ENCODE measurements at regions not wholly inside any gene's neighbourhood (a gene's known extent, or its start where the extent isn't known, plus 50 kb on each side); places are given as distances from the start of the nearest gene placed in this dataset.

DNA sequence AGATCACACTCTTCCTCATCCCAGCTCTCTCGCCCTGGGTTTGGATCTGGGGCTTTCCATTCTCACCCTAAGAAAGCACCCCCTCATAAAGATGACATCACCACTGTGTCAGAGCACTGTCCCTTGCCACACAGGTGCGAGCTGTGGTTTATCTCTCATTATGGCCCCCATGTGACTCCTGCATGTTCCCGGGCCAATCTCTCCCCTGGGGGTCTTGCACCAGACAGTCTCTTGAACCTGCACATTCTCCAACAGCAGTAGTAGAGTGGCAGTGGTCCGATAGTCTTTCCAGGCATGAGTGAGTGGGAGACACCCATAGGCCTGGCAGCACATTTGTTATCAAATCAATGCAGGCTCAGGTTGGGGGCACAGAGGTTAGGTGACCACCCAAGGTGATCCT, 130.5 kb downstream of the HRH4 start:
- no peak for DNase-seq (ENCODE audit: low spot score)
- TF ChIP-seq, protein P1, sequence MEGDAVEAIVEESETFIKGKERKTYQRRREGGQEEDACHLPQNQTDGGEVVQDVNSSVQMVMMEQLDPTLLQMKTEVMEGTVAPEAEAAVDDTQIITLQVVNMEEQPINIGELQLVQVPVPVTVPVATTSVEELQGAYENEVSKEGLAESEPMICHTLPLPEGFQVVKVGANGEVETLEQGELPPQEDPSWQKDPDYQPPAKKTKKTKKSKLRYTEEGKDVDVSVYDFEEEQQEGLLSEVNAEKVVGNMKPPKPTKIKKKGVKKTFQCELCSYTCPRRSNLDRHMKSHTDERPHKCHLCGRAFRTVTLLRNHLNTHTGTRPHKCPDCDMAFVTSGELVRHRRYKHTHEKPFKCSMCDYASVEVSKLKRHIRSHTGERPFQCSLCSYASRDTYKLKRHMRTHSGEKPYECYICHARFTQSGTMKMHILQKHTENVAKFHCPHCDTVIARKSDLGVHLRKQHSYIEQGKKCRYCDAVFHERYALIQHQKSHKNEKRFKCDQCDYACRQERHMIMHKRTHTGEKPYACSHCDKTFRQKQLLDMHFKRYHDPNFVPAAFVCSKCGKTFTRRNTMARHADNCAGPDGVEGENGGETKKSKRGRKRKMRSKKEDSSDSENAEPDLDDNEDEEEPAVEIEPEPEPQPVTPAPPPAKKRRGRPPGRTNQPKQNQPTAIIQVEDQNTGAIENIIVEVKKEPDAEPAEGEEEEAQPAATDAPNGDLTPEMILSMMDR (IDR thresholded peaks at IDR 0.05; ENCODE audit: borderline replicate concordance, control extremely low read depth, extremely low read depth, insufficient read depth, missing control alignments) = no peak
- in situ Hi-C loops (cut with MboI; ENCODE audit: low sequenced_read_pairs, unreplicated experiment) = no loop called here

DNA sequence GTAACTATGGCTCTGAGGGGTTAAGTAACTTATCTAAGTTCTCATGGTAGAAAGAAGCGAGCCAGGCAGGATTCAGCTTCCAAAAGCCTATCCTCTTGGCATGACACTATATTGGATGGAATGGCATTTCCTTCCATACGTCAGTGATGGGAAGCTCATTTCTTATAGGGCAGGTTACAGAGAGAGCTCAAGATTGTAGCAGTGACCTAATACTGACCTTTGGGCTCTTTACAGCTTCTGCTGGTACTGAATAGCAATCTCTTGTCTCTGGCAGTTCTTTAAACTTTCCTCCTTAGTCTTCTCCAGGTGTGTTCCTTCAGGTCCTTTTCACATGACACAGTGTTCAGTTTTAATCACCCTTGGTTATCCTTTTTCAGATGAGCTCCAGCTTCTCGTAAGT, 133.0 kb downstream of the HRH4 start:
- TF ChIP-seq, protein P1 (IDR thresholded peaks at IDR 0.05; ENCODE audit: borderline replicate concordance, control extremely low read depth, extremely low read depth, insufficient read depth, missing control alignments) = no peak
- DNase-seq (ENCODE audit: low spot score) = no peak
- in situ Hi-C loops (cut with MboI; ENCODE audit: low sequenced_read_pairs, unreplicated experiment) = no loop called here

DNA sequence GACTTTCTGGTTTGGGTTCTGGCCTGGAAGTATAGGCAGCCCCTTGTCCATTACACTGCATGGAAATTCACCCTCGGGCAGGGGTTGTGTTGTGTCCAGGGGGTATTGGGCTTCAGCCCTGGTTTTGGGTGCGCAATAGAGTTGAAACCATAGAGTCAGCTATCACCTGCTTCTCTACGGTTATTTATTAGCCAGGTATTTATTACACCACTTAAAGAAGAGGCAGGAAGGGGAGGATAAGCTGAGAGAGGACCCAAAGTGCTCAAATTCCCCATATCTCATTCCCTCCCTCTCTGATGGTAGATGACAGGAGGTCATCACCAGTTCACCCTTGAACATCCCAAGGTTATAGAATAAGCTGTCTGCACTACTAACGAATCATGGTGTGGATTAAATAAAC, 133.4 kb downstream of the HRH4 start:
- no peak for DNase-seq (ENCODE audit: low spot score)
- in situ Hi-C loops (cut with MboI; ENCODE audit: low sequenced_read_pairs, unreplicated experiment) = no loop called here
- TF ChIP-seq, protein P1 (IDR thresholded peaks at IDR 0.05; ENCODE audit: borderline replicate concordance, control extremely low read depth, extremely low read depth, insufficient read depth, missing control alignments) = no peak

DNA sequence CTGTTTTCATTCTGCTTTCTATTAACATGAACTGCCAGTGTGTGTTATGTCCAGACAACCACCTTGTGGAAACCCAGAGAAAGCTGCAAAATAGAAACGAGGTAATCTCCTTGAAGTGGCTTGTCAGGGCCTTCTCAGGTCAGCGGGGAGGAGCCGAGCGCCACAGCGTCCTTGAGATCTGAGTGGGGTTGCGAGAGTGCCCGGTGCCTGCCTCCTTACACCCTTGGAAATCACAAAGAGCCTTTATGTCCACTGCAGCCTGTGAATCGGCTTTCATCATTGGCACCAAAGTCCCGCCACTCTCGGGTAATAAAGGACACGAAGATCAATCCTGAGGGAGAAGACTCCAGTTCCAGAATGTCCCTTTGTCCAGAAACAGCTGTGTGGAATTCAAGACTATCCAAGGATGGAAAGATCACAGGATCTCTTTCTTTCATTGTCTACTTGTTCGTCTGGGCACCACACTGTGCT, 135.2 kb downstream of the HRH4 start:
- TF ChIP-seq, protein P1 (IDR thresholded peaks at IDR 0.05; ENCODE audit: borderline replicate concordance, control extremely low read depth, extremely low read depth, insufficient read depth, missing control alignments) = no peak
- in situ Hi-C loops (cut with MboI; ENCODE audit: low sequenced_read_pairs, unreplicated experiment) = no loop called here

DNA sequence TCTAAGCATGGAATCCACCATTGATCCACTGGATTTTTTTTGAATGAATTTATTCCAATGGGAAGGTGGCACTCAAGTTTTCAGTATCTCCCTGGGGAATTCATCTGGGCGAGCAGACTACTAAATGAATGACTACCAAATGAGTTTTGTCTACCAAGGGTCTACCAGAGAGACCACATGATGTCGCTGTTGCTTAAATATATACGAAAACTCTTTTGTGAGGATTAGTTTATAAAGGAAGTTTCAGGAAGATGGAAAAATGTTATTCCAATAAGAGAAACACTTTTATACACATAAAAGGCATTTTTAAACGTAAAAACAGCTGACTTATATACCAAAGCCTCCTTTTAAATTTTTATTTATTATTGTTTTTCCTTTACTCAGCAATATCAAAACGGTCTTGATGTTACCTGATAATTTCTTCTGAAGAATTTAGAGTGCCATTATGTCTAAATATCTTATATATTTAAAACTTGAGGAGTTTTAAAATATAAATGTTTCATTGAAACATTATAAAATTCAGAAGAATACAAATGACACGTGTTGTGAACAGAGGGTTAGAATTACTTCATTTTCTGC, 139.7 kb downstream of the HRH4 start:
- TF ChIP-seq, protein P1 (IDR thresholded peaks at IDR 0.05; ENCODE audit: borderline replicate concordance, control extremely low read depth, extremely low read depth, insufficient read depth, missing control alignments) = no peak
- peak; percentile 34 for DNase-seq (ENCODE audit: low spot score)
- in situ Hi-C loops (cut with MboI; ENCODE audit: low sequenced_read_pairs, unreplicated experiment) = no loop called here

More for the DNA sequence above, 135.2 kb downstream of the HRH4 start:
- no peak for DNase-seq (ENCODE audit: low spot score)

DNA sequence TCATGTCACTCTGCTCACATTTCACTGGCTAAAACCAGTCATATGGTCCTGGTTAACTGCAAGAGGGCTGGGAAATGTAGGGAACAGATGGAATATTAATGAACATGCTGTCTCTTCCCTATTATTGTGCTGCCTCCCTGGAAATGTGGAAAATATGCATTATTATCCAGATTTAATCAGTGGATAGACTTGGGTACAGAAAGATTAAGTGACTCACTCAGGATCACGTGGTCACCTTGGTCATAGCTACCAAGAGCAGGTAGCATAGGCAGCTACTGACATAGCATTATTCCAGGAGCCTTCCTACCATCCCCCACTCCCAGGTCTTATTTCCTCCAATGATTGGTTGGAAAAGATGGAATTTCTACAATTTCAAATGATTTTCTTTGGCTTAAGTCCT, 141.1 kb downstream of the HRH4 start:
- in situ Hi-C loops (cut with MboI; ENCODE audit: low sequenced_read_pairs, unreplicated experiment) = no loop called here
- no peak for DNase-seq (ENCODE audit: low spot score)
- TF ChIP-seq, protein P1 (IDR thresholded peaks at IDR 0.05; ENCODE audit: borderline replicate concordance, control extremely low read depth, extremely low read depth, insufficient read depth, missing control alignments) = no peak

All from GM13976 (cell line).